ENCODE measurements at regions not wholly inside any gene's neighbourhood (a gene's known extent, or its start where the extent isn't known, plus 50 kb on each side); places are given as distances from the start of the nearest gene placed in this dataset.

GRCh38 chr13:80149736-80150135 is 191.2 kb downstream of the SPRY2 start:
- DNase-seq: no peak
- Mint-ChIP-seq H3K4me3 (no peak overlapping the region), H3K36me3 (ENCODE audit: low read depth) (no peaks in the 10 kb centered on the region), H3K4me1 (no peaks in the 10 kb centered on the region), H3K9me3 (peaks cover 7% of the 10 kb centered on the region), H3K27me3 (ENCODE audit: insufficient read depth) (no peaks in the 10 kb centered on the region), H3K27ac (no peak overlapping the region)
- H3K9me3 ChIP-seq (ENCODE audit: control insufficient read depth, low read length): no peaks in the 10 kb centered on the region
- H3K36me3 ChIP-seq (ENCODE audit: control insufficient read depth, insufficient read depth, low read length): no peaks in the 10 kb centered on the region
- H3K9ac ChIP-seq (ENCODE audit: extremely low read depth, low read length, poor library complexity, severe bottlenecking): no peak overlapping the region
- no peak overlapping the region for H3K27ac ChIP-seq (ENCODE audit: low read depth, low read length)
- TF ChIP-seq CTCF (conservative IDR thresholded peaks at IDR 0.05): no peak
- H3K27me3 ChIP-seq (ENCODE audit: control insufficient read depth, insufficient read depth, low read length, poor library complexity, severe bottlenecking): no peaks in the 10 kb centered on the region
- H3K4me1 ChIP-seq (ENCODE audit: control insufficient read depth, insufficient read depth, low read length): no peaks in the 10 kb centered on the region
- H3K4me3 ChIP-seq (ENCODE audit: low read length): no peak overlapping the region
- WGBS, 2 experiments (ENCODE audit: insufficient coverage in 1 of 2, insufficient read length in 1 of 2): 92 to 97% methylated on average over 4 of the region's 4 CpGs

GRCh38 chr13:80145171-80145690 is 195.7 kb downstream of the SPRY2 start:
- 71 to 88% methylated on average over 1 to 3 of the region's 3 CpGs for WGBS, 2 experiments (ENCODE audit: insufficient coverage in 1 of 2, insufficient read length in 1 of 2)
- no peak overlapping the region for H3K4me3 Mint-ChIP-seq
- no peak for TF ChIP-seq CTCF (conservative IDR thresholded peaks at IDR 0.05)
- DNase-seq: no peak
- H3K27me3 Mint-ChIP-seq (ENCODE audit: insufficient read depth): no peaks in the 10 kb centered on the region
- Histone ChIP-seq H3K36me3 (ENCODE audit: control insufficient read depth, insufficient read depth, low read length) (no peaks in the 10 kb centered on the region), H3K9ac (ENCODE audit: extremely low read depth, low read length, poor library complexity, severe bottlenecking) (no peak overlapping the region), H3K27ac (ENCODE audit: low read depth, low read length) (no peak overlapping the region), H3K27me3 (ENCODE audit: control insufficient read depth, insufficient read depth, low read length, poor library complexity, severe bottlenecking) (no peaks in the 10 kb centered on the region), H3K9me3 (ENCODE audit: control insufficient read depth, low read length) (no peaks in the 10 kb centered on the region), H3K4me1 (ENCODE audit: control insufficient read depth, insufficient read depth, low read length) (no peaks in the 10 kb centered on the region), H3K4me3 (ENCODE audit: low read length) (no peak overlapping the region)
- H3K36me3 Mint-ChIP-seq (ENCODE audit: low read depth): no peaks in the 10 kb centered on the region
- H3K4me1 Mint-ChIP-seq: peaks cover 6% of the 10 kb centered on the region
- H3K9me3 Mint-ChIP-seq: no peaks in the 10 kb centered on the region
- no peak overlapping the region for H3K27ac Mint-ChIP-seq

GRCh38 chr13:80144493-80144892 is 196.4 kb downstream of the SPRY2 start:
- no peaks in the 10 kb centered on the region for H3K9me3 Mint-ChIP-seq
- Histone ChIP-seq H3K9ac (ENCODE audit: extremely low read depth, low read length, poor library complexity, severe bottlenecking) (no peak overlapping the region), H3K9me3 (ENCODE audit: control insufficient read depth, low read length) (no peaks in the 10 kb centered on the region), H3K36me3 (ENCODE audit: control insufficient read depth, insufficient read depth, low read length) (no peaks in the 10 kb centered on the region), H3K27me3 (ENCODE audit: control insufficient read depth, insufficient read depth, low read length, poor library complexity, severe bottlenecking) (no peaks in the 10 kb centered on the region), H3K4me1 (ENCODE audit: control insufficient read depth, insufficient read depth, low read length) (no peaks in the 10 kb centered on the region), H3K27ac (ENCODE audit: low read depth, low read length) (no peak overlapping the region), H3K4me3 (ENCODE audit: low read length) (no peak overlapping the region)
- H3K4me1 Mint-ChIP-seq: peaks cover 8% of the 10 kb centered on the region
- no peaks in the 10 kb centered on the region for H3K27me3 Mint-ChIP-seq (ENCODE audit: insufficient read depth)
- H3K36me3 Mint-ChIP-seq (ENCODE audit: low read depth): no peaks in the 10 kb centered on the region
- TF ChIP-seq CTCF (conservative IDR thresholded peaks at IDR 0.05): no peak
- DNase-seq: no peak
- H3K4me3 Mint-ChIP-seq: no peak overlapping the region
- H3K27ac Mint-ChIP-seq: no peak overlapping the region
